ENCODE measurements at regions not wholly inside any gene's neighbourhood (a gene's known extent, or its start where the extent isn't known, plus 50 kb on each side); places are given as distances from the start of the nearest gene placed in this dataset.

DNA sequence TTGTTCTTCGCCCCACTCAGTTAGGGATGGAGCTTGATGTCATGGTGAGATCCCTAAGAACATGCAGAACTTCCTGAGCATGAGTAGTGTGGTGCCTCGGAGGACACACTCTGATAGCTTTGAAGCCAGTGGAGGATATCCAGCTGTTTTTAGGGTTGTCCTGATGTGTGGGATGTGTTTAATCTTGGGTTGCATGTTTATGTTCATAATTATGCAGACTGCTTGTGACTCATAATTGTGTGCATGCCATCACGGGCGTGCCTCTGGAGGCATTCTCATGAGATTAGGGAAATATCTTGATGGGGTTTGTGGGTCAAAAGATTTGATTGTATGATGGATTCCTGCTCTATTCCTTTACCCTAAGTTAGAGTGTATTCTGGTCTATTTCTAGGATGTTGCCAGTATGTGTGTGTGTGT, 267.4 kb upstream of the PELI2 start:
- TF ChIP-seq TARDBP (IDR thresholded peaks at IDR 0.05) (no peak), ARNT (IDR thresholded peaks at IDR 0.05) (no peak), LEF1 (IDR thresholded peaks at IDR 0.05; ENCODE audit: borderline replicate concordance) (no peak), SUZ12 (IDR thresholded peaks at IDR 0.05) (no peak), FOXM1 (IDR thresholded peaks at IDR 0.05; ENCODE audit: borderline replicate concordance) (no peak), BHLHE40 (IDR thresholded peaks at IDR 0.05; ENCODE audit: borderline replicate concordance) (no peak), FOXK2 (IDR thresholded peaks at IDR 0.05) (no peak), NFRKB (IDR thresholded peaks at IDR 0.05) (no peak), CTBP1 (IDR thresholded peaks at IDR 0.05; ENCODE audit: borderline replicate concordance) (no peak), SP1 (IDR thresholded peaks at IDR 0.05) (no peak), ZNF384 (IDR thresholded peaks at IDR 0.05) (no peak), HDGF (IDR thresholded peaks at IDR 0.05; ENCODE audit: borderline replicate concordance) (no peak)
- TF ChIP-seq, protein P1, sequence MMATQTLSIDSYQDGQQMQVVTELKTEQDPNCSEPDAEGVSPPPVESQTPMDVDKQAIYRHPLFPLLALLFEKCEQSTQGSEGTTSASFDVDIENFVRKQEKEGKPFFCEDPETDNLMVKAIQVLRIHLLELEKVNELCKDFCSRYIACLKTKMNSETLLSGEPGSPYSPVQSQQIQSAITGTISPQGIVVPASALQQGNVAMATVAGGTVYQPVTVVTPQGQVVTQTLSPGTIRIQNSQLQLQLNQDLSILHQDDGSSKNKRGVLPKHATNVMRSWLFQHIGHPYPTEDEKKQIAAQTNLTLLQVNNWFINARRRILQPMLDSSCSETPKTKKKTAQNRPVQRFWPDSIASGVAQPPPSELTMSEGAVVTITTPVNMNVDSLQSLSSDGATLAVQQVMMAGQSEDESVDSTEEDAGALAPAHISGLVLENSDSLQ (IDR thresholded peaks at IDR 0.05): no peak

Data from HEK293T (cell line).